H1 (cell line): ENCODE measurements at regions not wholly inside any gene's neighbourhood (a gene's known extent, or its start where the extent isn't known, plus 50 kb on each side); places are given as distances from the start of the nearest gene placed in this dataset.

Source experiments
- CTCF ChIA-PET: fragments of 300-600 bp; sonication (Branson Sonifier 250); formaldehyde crosslinking; loops from one replicate; lab custom pipeline; 2021; ENCODE audit not compliant: partially characterized antibody; lab: Charles Lee
- POLR2A ChIA-PET: fragments of 300-600 bp; sonication (Branson Sonifier 250); formaldehyde crosslinking; loops from one replicate; lab custom pipeline; 2021; ENCODE audit warnings: inconsistent platforms; ENCODE audit not compliant: partially characterized antibody; lab: Charles Lee
- DNase-seq, 2 experiments: peaks; one replicate each; pipeline versions ENCODE4 v3.0.0 to v3.0.0-alpha.2; 2010 to 2022; ENCODE audit warnings: low spot score in 2 of 2, low read depth in 1 of 2, mixed read lengths in 1 of 2
- FAIRE-seq: peaks from 2 replicates; lab custom pipeline; 2011; peaks lifted over from hg19 to GRCh38; lab: Jason Lieb, UNC
- H2AFZ ChIP-seq: 2 replicates; pipeline ENCODE4 v1.8.1; 2012; ENCODE audit warnings: low read length, inconsistent platforms
- H2AK5ac ChIP-seq: 2 replicates; pipeline ENCODE4 v1.6.1; 2013; ENCODE audit warnings: low read depth, low read length
- H2BK120ac ChIP-seq: replicated peaks from 2 replicates; pipeline ENCODE3; 2013; ENCODE audit warnings: low read depth, low read length, inconsistent platforms
- H2BK12ac ChIP-seq: 2 replicates; pipeline ENCODE4 v1.6.1; 2013; ENCODE audit warnings: low read depth, low read length
- H2BK15ac ChIP-seq: 2 replicates; pipeline ENCODE4 v1.6.1; 2013; ENCODE audit warnings: low read length
- H2BK20ac ChIP-seq: 2 replicates; pipeline ENCODE4 v1.6.1; 2013; ENCODE audit warnings: low read length
- H2BK5ac ChIP-seq: 2 replicates; pipeline ENCODE4 v1.6.1; 2013; ENCODE audit warnings: low read depth, low read length
- H3K14ac ChIP-seq: 2 replicates; pipeline ENCODE4 v1.6.1; 2013; ENCODE audit warnings: inconsistent platforms; ENCODE audit not compliant: insufficient read length
- H3K18ac ChIP-seq: 2 replicates; pipeline ENCODE4 v1.6.1; 2013; ENCODE audit warnings: low read length; ENCODE audit errors: extremely low read depth
- H3K23ac ChIP-seq: 2 replicates; pipeline ENCODE4 v1.6.1; 2013; ENCODE audit warnings: inconsistent platforms; ENCODE audit not compliant: insufficient read length
- H3K23me2 ChIP-seq: 2 replicates; pipeline ENCODE4 v1.6.1; 2013; ENCODE audit warnings: low read depth, low read length
- H3K27ac ChIP-seq: 2 replicates; pipeline ENCODE4 v1.6.1; 2011; ENCODE audit warnings: low read depth, low read length, inconsistent platforms
- H3K27me3 ChIP-seq, 4 experiments: replicated peaks in 1 of 4; 1 replicate in 1 of 4; 2 replicates in 3 of 4; pipeline versions ENCODE4 v1.6.1 to v1.8.1; 2011 to 2013; ENCODE audit warnings: low read length in 3 of 4, mild to moderate bottlenecking in 3 of 4, inconsistent platforms in 2 of 4, mixed read lengths in 2 of 4, moderate library complexity in 1 of 4; ENCODE audit not compliant: control insufficient read depth in 3 of 4, insufficient read depth in 3 of 4; ENCODE audit errors: extremely low read depth in 1 of 4
- H3K36me3 ChIP-seq, 4 experiments: 2 replicates each; pipeline versions ENCODE4 v1.6.1 to v1.8.1; 2011 to 2013; ENCODE audit warnings: mild to moderate bottlenecking in 4 of 4, low read length in 3 of 4, moderate library complexity in 2 of 4, control low read depth in 1 of 4, inconsistent platforms in 1 of 4; ENCODE audit not compliant: insufficient read depth in 4 of 4, control insufficient read depth in 2 of 4
- H3K4ac ChIP-seq: replicated peaks from 2 replicates; pipeline ENCODE3; 2013; ENCODE audit warnings: low read length, low read depth, mixed read lengths, inconsistent platforms; ENCODE audit not compliant: insufficient read length
- H3K4me1 ChIP-seq, 4 experiments: replicated peaks in 1 of 4; 1 replicate in 1 of 4; 2 replicates in 3 of 4; pipeline versions ENCODE4 v1.6.1 to v1.8.1; 2011 to 2013; ENCODE audit warnings: low read length in 3 of 4, inconsistent platforms in 2 of 4, mixed read lengths in 1 of 4; ENCODE audit not compliant: insufficient read depth in 4 of 4, control insufficient read depth in 3 of 4
- H3K4me2 ChIP-seq, 2 experiments: 2 replicates each; pipeline versions ENCODE4 v1.6.1 to v1.8.1; 2011 to 2013; ENCODE audit warnings: low read depth in 2 of 2, low read length in 2 of 2, control low read depth in 1 of 2, inconsistent platforms in 1 of 2, mild to moderate bottlenecking in 1 of 2; ENCODE audit not compliant: insufficient read depth in 1 of 2
- H3K4me3 ChIP-seq, 4 experiments: fragments of 200-600, 300-600 bp in 1 of 4; sonication (generic), shearing (Covaris generic), sonication (Bioruptor Twin) in 1 of 4; 2 replicates each; pipeline versions ENCODE4 v1.5.1 to v1.8.1; 2011 to 2016; ENCODE audit warnings: low read length in 4 of 4, low read depth in 3 of 4, control low read depth in 2 of 4, inconsistent platforms in 2 of 4, mild to moderate bottlenecking in 2 of 4, mixed read lengths in 1 of 4, moderate library complexity in 1 of 4; ENCODE audit not compliant: insufficient read depth in 2 of 4; ENCODE audit errors: extremely low read depth in 1 of 4
- H3K56ac ChIP-seq: replicated peaks from 2 replicates; pipeline ENCODE3; 2013; ENCODE audit warnings: low read depth, mild to moderate bottlenecking, mixed read lengths, low read length, inconsistent platforms; ENCODE audit not compliant: insufficient read length
- H3K79me1 ChIP-seq: 2 replicates; pipeline ENCODE4 v1.6.1; 2013; ENCODE audit warnings: low read depth, low read length, control low read depth
- H3K79me2 ChIP-seq, 2 experiments: 2 replicates each; pipeline versions ENCODE4 v1.6.1 to v1.8.1; 2012 to 2013; ENCODE audit warnings: low read length in 2 of 2, mild to moderate bottlenecking in 2 of 2, inconsistent platforms in 1 of 2; ENCODE audit not compliant: insufficient read depth in 2 of 2, control insufficient read depth in 1 of 2
- H3K9ac ChIP-seq, 4 experiments: replicated peaks in 1 of 4; 1 replicate in 1 of 4; 2 replicates in 3 of 4; pipeline versions ENCODE4 v1.6.1 to v1.8.1; 2011 to 2013; ENCODE audit warnings: low read depth in 3 of 4, low read length in 3 of 4, control low read depth in 2 of 4, mild to moderate bottlenecking in 2 of 4, moderate library complexity in 2 of 4, inconsistent platforms in 1 of 4; ENCODE audit errors: extremely low read depth in 1 of 4
- H3K9me3 ChIP-seq, 2 experiments: 2 replicates each; pipeline versions ENCODE4 v1.6.1 to v1.8.1; 2012 to 2013; ENCODE audit warnings: mild to moderate bottlenecking in 2 of 2, moderate library complexity in 2 of 2, control low read depth in 1 of 2, inconsistent platforms in 1 of 2, low read depth in 1 of 2, low read length in 1 of 2, mixed read lengths in 1 of 2; ENCODE audit not compliant: insufficient read depth in 2 of 2
- H4K20me1 ChIP-seq, 2 experiments: replicated peaks in 1 of 2; 2 replicates each; pipeline versions ENCODE3 to v1.8.1; 2011 to 2013; ENCODE audit warnings: inconsistent platforms in 2 of 2, low read length in 2 of 2, mild to moderate bottlenecking in 1 of 2; ENCODE audit not compliant: insufficient read depth in 2 of 2, control insufficient read depth in 1 of 2
- H4K5ac ChIP-seq: 2 replicates; pipeline ENCODE4 v1.6.1; 2013; ENCODE audit warnings: low read length, low read depth, mixed read lengths, inconsistent platforms; ENCODE audit not compliant: insufficient read length
- H4K8ac ChIP-seq: 2 replicates; pipeline ENCODE4 v1.8.0; 2013; ENCODE audit warnings: mild to moderate bottlenecking, moderate library complexity, low read length, inconsistent platforms; ENCODE audit not compliant: insufficient read depth; ENCODE audit errors: extremely low read depth
- H4K91ac ChIP-seq: replicated peaks from 2 replicates; pipeline ENCODE3; 2013; ENCODE audit warnings: low read length, mixed read lengths, inconsistent platforms; ENCODE audit not compliant: insufficient read length
- CREB1 ChIP-seq: IDR thresholded peaks from 2 replicates; pipeline ENCODE4 v1.6.1; 2012; ENCODE audit warnings: inconsistent platforms
- HDAC2 ChIP-seq, 2 experiments: fragments of 300-600 bp in 1 of 2; sonication (generic) in 1 of 2; IDR thresholded peaks; 2 replicates each; pipeline ENCODE4 v1.6.1; 2011 to 2012; ENCODE audit warnings: low read depth in 2 of 2, low read length in 2 of 2, mild to moderate bottlenecking in 2 of 2, moderate library complexity in 2 of 2, borderline replicate concordance in 1 of 2, inconsistent platforms in 1 of 2
- SRF ChIP-seq: IDR thresholded peaks from 2 replicates; pipeline ENCODE4 v1.6.1; 2011; ENCODE audit warnings: mild to moderate bottlenecking, low read depth, low read length, moderate library complexity
- TAF1 ChIP-seq: IDR thresholded peaks from 2 replicates; pipeline ENCODE4 v1.6.1; 2011; ENCODE audit warnings: mild to moderate bottlenecking, low read depth, low read length
- TBP ChIP-seq: IDR thresholded peaks from 2 replicates; pipeline ENCODE4 v1.6.1; 2011; ENCODE audit warnings: low read depth, low read length, improper control_type of control experiment
- TCF12 ChIP-seq: IDR thresholded peaks from 2 replicates; pipeline ENCODE4 v1.6.1; 2011; ENCODE audit warnings: low read depth, mild to moderate bottlenecking, low read length
- TEAD4 ChIP-seq: IDR thresholded peaks from 2 replicates; pipeline ENCODE4 v1.6.1; 2012; ENCODE audit warnings: low read depth, low read length, inconsistent platforms, mixed read lengths
- WGBS, 2 experiments: shearing (Covaris generic) in 1 of 2; methylation state at CpG; one replicate each; pipeline versions ENCODE4 v1.1.6 to v1.1.7; 2013 to 2015; ENCODE audit warnings: low lambda C conversion rate in 2 of 2, mixed read lengths in 2 of 2, inconsistent platforms in 1 of 2, low coverage in 1 of 2, missing lambda C conversion rate in 1 of 2; ENCODE audit not compliant: insufficient replicate concordance in 2 of 2, insufficient coverage in 1 of 2, insufficient read length in 1 of 2; ENCODE audit errors: extremely low coverage in 1 of 2, missing lambda C conversion rate in 1 of 2; 5-methylcytosine and 5-hydroxymethylcytosine counted together
- TF ChIP-seq, protein P1 (sequence below): IDR thresholded peaks from 2 replicates; pipeline ENCODE4 v1.6.1; 2012; ENCODE audit warnings: low read length, inconsistent platforms

GRCh38 chr11:121688055-121688491, 235.3 kb upstream of the SORL1-AS1 start:
- Histone ChIP-seq H3K36me3 (no peaks in the 10 kb centered on the region), H3K18ac (0 out of 2 replicates have a peak overlapping the region, but pooled peaks have one; percentile 52), H2BK5ac (no peak overlapping the region), H4K5ac (no peak overlapping the region), H3K79me2 (no peaks in the 10 kb centered on the region), H3K27me3 (no peaks in the 10 kb centered on the region), H2BK20ac (peak overlapping the region; percentile 41; the same call in 1 of the 2 replicates), H3K4me1 (peaks cover 7 to 9% (median 8%) of the 10 kb centered on the region in 4 experiments; a peak in 6 of 7 replicates), H2BK12ac (0 out of 2 replicates have a peak overlapping the region, but pooled peaks have one; percentile 45), H3K79me1 (no peaks in the 10 kb centered on the region), H3K27ac (no peak overlapping the region), H4K91ac (no peak overlapping the region), H2BK15ac (no peak overlapping the region), H3K4ac (no peak overlapping the region), H4K20me1 (no peaks in the 10 kb centered on the region), H3K9ac (no peak overlapping the region), H3K9me3 (no peaks in the 10 kb centered on the region), H3K23me2 (no peaks in the 10 kb centered on the region), H3K56ac (no peak overlapping the region), H4K8ac (no peak overlapping the region), H2AFZ (0 out of 2 replicates have a peak overlapping the region, but pooled peaks have one; percentile 27), H3K23ac (no peak overlapping the region), H3K4me3 (no peak overlapping the region), H2AK5ac (no peak overlapping the region), H3K4me2 (peak overlapping the region in 1 of 2 experiments; percentile 31; a peak in 2 of 4 replicates), H3K14ac (no peak overlapping the region), H2BK120ac (no peak overlapping the region)
- DNase-seq (no peak), FAIRE-seq (no peak)
- POLR2A ChIA-PET: no interaction called here
- TF ChIP-seq TEAD4 (no peak), SRF (no peak), TCF12 (no peak), TBP (no peak), TAF1 (no peak), CREB1 (no peak), HDAC2 (IDR thresholded peaks at IDR 0.05; ENCODE audit: borderline replicate concordance in 1 of 2, low read depth in 2 of 2, low read length in 2 of 2) (no peak)
- TF ChIP-seq, protein P1, sequence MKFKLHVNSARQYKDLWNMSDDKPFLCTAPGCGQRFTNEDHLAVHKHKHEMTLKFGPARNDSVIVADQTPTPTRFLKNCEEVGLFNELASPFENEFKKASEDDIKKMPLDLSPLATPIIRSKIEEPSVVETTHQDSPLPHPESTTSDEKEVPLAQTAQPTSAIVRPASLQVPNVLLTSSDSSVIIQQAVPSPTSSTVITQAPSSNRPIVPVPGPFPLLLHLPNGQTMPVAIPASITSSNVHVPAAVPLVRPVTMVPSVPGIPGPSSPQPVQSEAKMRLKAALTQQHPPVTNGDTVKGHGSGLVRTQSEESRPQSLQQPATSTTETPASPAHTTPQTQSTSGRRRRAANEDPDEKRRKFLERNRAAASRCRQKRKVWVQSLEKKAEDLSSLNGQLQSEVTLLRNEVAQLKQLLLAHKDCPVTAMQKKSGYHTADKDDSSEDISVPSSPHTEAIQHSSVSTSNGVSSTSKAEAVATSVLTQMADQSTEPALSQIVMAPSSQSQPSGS: no peak
- WGBS, 2 experiments: 58% methylated on average over 5 of the region's 5 CpGs; no CpG with 5 or more reads in 1 of the 2 experiments
- CTCF ChIA-PET: interaction anchor here (1.1 to 2.0 kb wide), 6 partner anchors 10 to 413 kb away, joined by 3 to 6 read pairs (median 4); no protein-coding TSS in a partner anchor
